Upper lobe of right lung (tissue), 1 donor: ENCODE measurements at regions not wholly inside any gene's neighbourhood (a gene's known extent, or its start where the extent isn't known, plus 50 kb on each side); places are given as distances from the start of the nearest gene placed in this dataset.

Experiments
- ATAC-seq: fragments of 200-7000 bp; cut with Tn5 transposase; one replicate; pipeline ENCODE4 v1.9.1; 2020; ENCODE audit warnings: mild to moderate bottlenecking, moderate library complexity
- DNase-seq: peaks from one replicate; pipeline ENCODE4 v3.0.0-alpha.2; 2020
- H3K27ac ChIP-seq: fragments of 200-600 bp; one replicate; pipeline ENCODE4 v1.8.0; 2022
- H3K27me3 ChIP-seq: fragments of 200-600 bp; one replicate; pipeline ENCODE4 v1.8.0; 2022; ENCODE audit warnings: mild to moderate bottlenecking
- H3K36me3 ChIP-seq: fragments of 200-600 bp; one replicate; pipeline ENCODE4 v1.8.0; 2022
- H3K4me1 ChIP-seq: fragments of 200-600 bp; one replicate; pipeline ENCODE4 v1.8.0; 2022
- H3K4me3 ChIP-seq: fragments of 200-600 bp; one replicate; pipeline ENCODE4 v1.8.0; 2022; ENCODE audit warnings: mild to moderate bottlenecking
- H3K9me3 ChIP-seq: fragments of 200-600 bp; one replicate; pipeline ENCODE4 v1.8.0; 2022
- CTCF ChIP-seq: fragments of 200-600 bp; IDR thresholded peaks from one replicate; pipeline ENCODE4 v1.8.0; 2022; ENCODE audit warnings: antibody characterized with exemption
- intact Hi-C: fragments of 100-400 bp; cut with DNase I; formaldehyde crosslinking; loops from one replicate; pipeline ENCODE4 v1.11.0; 2022
- donor health status: DM: no; HTN: yes; CAD: no; lungs with severe emphysema.

DNA sequence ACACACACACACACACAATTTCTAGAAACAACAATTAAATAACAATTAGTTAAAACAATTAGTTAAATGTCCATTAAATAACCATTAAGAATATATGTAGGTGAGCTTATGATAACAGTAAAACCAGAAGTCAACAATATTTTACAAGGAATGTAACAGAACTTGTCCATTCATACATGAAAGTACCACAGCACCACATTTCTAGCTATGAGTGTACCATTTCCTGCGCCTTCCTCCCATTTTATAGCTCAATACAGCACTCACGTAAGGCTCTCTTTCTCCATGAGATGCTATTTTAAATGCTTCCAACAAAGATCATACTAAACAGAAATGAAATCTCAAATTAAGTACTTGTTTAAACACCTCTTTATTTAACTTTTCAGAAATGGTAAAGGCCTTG lies 367.3 kb upstream of the ZWINT start:
- intact Hi-C loops, result no loop called here

DNA sequence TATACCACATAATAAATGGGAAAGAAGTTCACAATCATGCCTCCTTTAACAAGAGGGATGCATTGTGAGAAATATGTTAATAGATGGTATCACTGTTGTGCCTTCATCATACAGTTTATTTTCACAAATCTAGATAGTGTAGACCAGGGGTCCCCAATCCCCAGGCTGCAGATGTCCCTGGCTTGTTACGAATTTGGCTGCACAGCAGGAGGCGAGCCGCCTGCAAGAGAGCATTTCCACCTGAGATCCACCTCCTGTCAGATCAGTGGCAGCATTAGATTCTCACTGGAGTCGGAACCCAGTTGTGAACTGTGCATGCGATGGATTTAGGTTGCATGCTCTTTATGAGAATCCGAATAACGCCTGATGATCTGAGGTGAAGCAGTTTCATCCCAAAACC lies 361.9 kb upstream of the ZWINT start:
- no peak overlapping the region for H3K4me3 ChIP-seq
- no peaks in the 10 kb centered on the region for H3K36me3 ChIP-seq
- intact Hi-C loops, result no loop called here
- DNase-seq (no peak), ATAC-seq (no peak)
- no peaks in the 10 kb centered on the region for H3K4me1 ChIP-seq
- H3K27ac ChIP-seq, result no peak overlapping the region
- no peaks in the 10 kb centered on the region for H3K9me3 ChIP-seq
- no peak for TF ChIP-seq CTCF
- H3K27me3 ChIP-seq, result no peaks in the 10 kb centered on the region

More for the DNA sequence above, 367.3 kb upstream of the ZWINT start:
- Histone ChIP-seq H3K27ac (no peak overlapping the region), H3K27me3 (no peaks in the 10 kb centered on the region), H3K4me1 (no peaks in the 10 kb centered on the region), H3K4me3 (no peak overlapping the region), H3K36me3 (no peaks in the 10 kb centered on the region), H3K9me3 (no peaks in the 10 kb centered on the region)
- DNase-seq, result no peak
- ATAC-seq, result no peak
- no peak for TF ChIP-seq CTCF

DNA sequence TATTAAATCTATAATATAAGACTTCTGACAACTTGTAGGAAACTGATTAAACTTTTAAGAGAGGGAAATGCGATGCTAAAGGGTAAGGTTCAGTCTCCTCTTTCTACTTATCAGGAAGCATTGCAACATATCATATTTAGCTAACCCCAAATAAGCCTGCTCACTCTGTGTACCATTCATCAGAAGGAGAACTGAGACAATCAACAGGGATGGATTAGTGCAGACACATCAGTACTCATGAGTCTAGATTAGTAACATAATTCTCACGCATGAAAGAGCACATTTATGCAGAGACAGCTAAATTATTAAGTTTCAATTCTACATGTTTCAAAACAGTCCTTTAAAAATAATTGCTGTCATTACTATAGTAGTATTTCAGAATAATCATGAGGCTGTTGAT lies 354.2 kb upstream of the ZWINT start:
- Histone ChIP-seq H3K27ac (no peak overlapping the region), H3K36me3 (no peaks in the 10 kb centered on the region), H3K9me3 (no peaks in the 10 kb centered on the region), H3K4me3 (no peak overlapping the region), H3K27me3 (no peaks in the 10 kb centered on the region), H3K4me1 (no peaks in the 10 kb centered on the region)
- DNase-seq, result no peak
- no peak for TF ChIP-seq CTCF
- ATAC-seq, result no peak
- intact Hi-C loops, result no loop called here

DNA sequence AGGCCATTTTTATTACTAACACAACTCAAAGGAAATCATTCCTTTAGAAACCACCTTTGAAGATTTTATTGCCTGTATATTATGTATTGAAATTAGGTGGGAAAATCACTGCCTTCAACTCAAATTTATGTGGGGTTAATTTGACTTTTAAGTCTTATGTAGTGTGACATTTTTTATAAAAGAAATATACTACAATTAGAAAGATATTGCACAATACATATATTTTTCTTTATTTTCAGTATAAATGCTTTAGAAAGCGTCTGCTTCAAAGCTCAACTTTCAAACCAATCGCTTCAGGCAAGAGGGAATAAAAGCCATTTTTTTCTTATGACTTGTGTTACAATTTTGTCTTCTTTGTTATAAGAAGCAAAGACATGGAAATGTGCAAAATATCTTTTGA lies 337.4 kb upstream of the ZWINT start:
- TF ChIP-seq CTCF, result no peak
- Histone ChIP-seq H3K4me3 (no peak overlapping the region), H3K27ac (no peak overlapping the region), H3K9me3 (no peaks in the 10 kb centered on the region), H3K27me3 (no peaks in the 10 kb centered on the region), H3K4me1 (no peaks in the 10 kb centered on the region), H3K36me3 (no peaks in the 10 kb centered on the region)
- intact Hi-C loops, result no loop called here
- no peak for ATAC-seq
- no peak for DNase-seq

DNA sequence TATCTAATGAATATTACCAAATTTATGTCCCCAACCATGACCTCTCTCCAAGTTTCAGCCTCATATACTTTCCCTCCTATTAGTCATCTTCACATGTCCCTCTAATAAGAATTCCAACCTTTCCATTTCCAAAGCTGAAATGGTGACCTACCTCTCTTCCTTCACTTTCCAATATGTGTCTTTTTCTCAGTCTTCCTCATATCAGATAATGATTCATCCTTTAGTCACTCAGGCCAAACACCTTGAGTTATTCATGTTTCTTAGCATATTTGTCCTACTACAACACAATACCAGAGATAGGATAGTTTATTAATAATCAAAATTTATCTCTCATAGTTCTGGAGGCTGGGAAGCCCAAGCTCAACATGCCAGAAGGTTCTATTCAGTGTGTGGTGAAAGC lies 318.5 kb upstream of the ZWINT start:
- DNase-seq (no peak), ATAC-seq (no peak)
- intact Hi-C loops, result no loop called here
- H3K9me3 ChIP-seq, result no peaks in the 10 kb centered on the region
- no peaks in the 10 kb centered on the region for H3K4me1 ChIP-seq
- H3K4me3 ChIP-seq, result no peak overlapping the region
- no peaks in the 10 kb centered on the region for H3K27me3 ChIP-seq
- no peaks in the 10 kb centered on the region for H3K36me3 ChIP-seq
- no peak for TF ChIP-seq CTCF
- no peak overlapping the region for H3K27ac ChIP-seq

GRCh38 chr10:56662765-56663447 lies 301.8 kb upstream of the ZWINT start:
- no peaks in the 10 kb centered on the region for H3K4me1 ChIP-seq

More at GRCh38 chr10:56662765-56663447, 301.8 kb upstream of the ZWINT start:
- Histone ChIP-seq H3K9me3 (no peaks in the 10 kb centered on the region), H3K4me3 (no peak overlapping the region), H3K36me3 (no peaks in the 10 kb centered on the region), H3K27me3 (no peaks in the 10 kb centered on the region), H3K27ac (no peak overlapping the region)
- TF ChIP-seq CTCF, result no peak
- ATAC-seq (no peak), DNase-seq (no peak)
- intact Hi-C loops, result no loop called here
